ENCODE measurements at regions not wholly inside any gene's neighbourhood (a gene's known extent, or its start where the extent isn't known, plus 50 kb on each side); places are given as distances from the start of the nearest gene placed in this dataset.

DNA sequence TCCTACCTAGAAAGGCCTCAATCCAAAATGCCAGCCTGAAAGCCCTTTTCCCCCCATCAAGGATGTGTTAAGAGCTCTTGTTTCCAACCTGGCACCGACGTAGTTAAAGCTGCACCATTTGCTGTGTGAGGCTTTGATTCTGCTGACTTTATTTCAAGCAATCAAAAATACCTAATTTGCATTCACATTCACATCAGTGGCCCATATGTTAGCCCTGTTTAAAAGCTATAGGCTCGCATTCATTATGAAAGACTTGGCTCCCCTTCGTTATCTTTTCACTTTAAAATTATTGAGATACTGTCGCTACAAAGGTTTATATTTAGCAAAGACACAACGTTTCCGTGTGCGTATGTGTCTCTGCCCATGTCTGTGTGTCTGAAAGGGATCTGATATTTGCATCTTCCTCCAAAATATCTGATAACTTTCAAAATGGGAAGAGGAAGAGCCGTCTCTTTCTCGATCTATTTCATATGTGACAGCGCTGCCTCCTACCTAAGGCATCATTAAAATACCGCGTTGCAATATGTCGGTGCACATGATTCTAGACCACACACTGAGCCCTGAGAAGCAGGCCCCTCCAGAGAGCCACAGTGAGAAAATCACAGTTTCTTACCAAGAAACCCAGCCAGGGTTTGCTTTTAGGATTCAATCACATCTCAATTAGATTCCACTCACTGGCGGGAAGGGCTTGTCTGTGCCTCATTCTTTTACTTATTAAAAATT lies 57.1 kb upstream of the ITPRID1 start:
- no peak for DNase-seq

GRCh38 chr7:31457551-31457950 lies 56.3 kb upstream of the ITPRID1 start:
- no peak for DNase-seq

GRCh38 chr7:31458203-31458602 lies 55.7 kb upstream of the ITPRID1 start:
- DNase-seq: no peak

GRCh38 chr7:31462636-31463035 lies 51.3 kb upstream of the ITPRID1 start:
- no peak for DNase-seq
